SK-N-MC (cell line): ENCODE measurements at regions not wholly inside any gene's neighbourhood (a gene's known extent, or its start where the extent isn't known, plus 50 kb on each side); places are given as distances from the start of the nearest gene placed in this dataset.

ENCODE experiments used
- EZH2 ChIP-seq: fragments of 200-600 bp; sonication (generic); IDR thresholded peaks from one replicate; pipeline ENCODE4 v1.6.1; 2017; ENCODE audit warnings: antibody characterized with exemption
- FOXP2 ChIP-seq: optimal IDR thresholded peaks from 2 replicates; pipeline ENCODE3; 2011; ENCODE audit warnings: mild to moderate bottlenecking, moderate library complexity; ENCODE audit not compliant: insufficient read depth; ENCODE audit errors: extremely low read length, control extremely low read depth
- POLR2AphosphoS5 ChIP-seq: IDR thresholded peaks from 2 replicates; pipeline ENCODE4 v1.6.1; 2012; ENCODE audit warnings: mild to moderate bottlenecking, low read depth, low read length, borderline replicate concordance

DNA sequence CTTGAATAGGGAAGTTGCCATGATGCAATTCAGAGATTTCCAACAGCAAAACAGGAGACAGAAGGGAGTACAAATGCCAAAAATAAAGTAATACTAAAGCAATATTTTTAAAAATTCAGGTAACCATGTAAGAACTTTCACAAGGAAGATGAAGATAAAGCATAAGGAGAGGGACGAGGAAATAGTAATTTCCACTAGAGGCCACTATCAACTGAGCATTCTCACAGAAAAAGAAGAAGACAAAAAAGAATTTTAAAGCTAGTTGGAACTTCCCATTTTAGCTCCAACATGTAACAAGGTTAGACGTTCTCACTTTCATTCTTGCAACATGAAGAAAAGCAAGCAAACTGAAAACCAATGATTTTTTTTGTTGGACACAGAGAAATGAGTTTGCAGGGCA is 779.9 kb upstream of the CDH6 start:
- TF ChIP-seq POLR2AphosphoS5 = no peak
- TF ChIP-seq EZH2 = no peak
- no peak for TF ChIP-seq FOXP2
